T1000 (cell line): ENCODE measurements at regions not wholly inside any gene's neighbourhood (a gene's known extent, or its start where the extent isn't known, plus 50 kb on each side); places are given as distances from the start of the nearest gene placed in this dataset.
"Not testable (repeated sequence)": the region's sequence is repeated elsewhere in the genome, so short reads cannot be mapped to it uniquely, and the experiment has no call there.

Experiments
- DNase-seq: peaks from one replicate; lab custom pipeline; 2025; ENCODE audit warnings: mixed read lengths; lab: John Stamatoyannopoulos, UW

DNA sequence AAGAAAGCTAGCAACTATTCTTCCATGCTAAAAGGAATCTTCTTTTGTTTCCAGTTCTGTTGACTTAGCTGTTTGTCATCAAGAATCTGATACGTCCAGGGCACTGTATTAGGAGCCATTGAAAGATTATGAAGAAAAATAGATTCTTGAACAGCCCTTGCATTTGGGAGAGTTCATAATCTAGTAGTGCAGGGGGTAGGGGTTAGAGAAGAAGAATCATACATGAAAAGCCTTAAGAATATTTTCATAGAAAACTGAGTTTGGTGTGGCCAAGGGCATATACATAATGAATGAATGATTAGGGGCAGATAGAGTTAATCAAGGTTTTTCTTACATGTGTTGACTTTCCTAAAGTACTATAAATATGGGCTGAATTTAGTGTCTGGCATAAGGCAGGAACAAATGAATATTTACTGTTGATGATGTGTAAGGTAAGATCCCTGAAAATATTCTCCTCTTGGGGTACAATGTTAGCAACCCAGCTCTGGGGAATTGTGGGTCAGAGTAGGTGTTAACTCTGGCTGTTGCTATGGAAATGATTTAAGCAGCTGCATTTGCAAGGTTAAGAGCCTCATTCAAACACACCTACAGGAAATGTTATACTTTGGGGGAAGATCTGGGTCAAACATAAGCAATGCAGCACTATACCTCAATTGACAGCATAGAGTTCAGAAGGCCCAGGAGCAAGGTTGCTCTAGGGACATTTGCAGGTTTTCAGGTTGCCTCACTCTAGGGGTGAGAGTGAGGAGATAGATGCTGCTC lies 667.3 kb upstream of the CITED2 start:
- no peak for DNase-seq

DNA sequence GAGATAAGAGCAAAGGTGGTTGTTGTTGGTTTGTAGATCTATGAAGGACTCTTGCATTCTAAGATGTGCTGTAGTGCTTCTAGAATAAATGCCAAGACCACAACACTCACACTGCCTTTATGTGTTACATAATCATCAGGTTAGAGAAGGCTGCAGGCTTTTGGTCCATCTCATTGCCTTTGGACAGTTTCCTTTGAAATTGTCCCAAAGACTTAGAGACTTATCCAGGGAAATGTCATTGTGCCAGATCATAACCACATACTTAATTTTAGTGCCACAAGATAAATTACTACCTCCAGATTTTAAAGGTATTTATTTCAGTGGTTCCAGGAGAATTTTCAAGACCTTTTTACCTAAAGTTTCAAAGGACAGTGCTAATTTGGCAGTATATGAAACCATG lies 666.6 kb upstream of the CITED2 start:
- DNase-seq, result no peak

DNA sequence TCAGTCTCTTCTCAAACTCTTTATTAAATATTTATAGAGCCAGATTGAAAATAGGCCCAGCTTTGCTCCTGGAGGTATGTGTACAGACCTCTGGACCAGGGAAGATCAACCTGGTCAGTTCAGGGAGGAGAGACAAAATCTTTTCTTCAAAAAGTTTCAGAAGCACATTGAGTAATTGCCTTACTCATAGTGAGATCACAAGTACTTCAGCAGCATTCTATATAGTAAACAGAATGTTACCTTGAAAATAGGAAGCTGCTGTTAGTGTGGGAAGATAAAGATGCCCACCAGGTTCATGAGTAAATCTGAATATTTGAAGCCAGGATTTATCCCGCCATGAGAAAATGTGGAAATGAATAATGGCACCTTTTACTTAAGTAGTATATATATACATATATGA lies 665.9 kb upstream of the CITED2 start:
- DNase-seq, result no peak

DNA sequence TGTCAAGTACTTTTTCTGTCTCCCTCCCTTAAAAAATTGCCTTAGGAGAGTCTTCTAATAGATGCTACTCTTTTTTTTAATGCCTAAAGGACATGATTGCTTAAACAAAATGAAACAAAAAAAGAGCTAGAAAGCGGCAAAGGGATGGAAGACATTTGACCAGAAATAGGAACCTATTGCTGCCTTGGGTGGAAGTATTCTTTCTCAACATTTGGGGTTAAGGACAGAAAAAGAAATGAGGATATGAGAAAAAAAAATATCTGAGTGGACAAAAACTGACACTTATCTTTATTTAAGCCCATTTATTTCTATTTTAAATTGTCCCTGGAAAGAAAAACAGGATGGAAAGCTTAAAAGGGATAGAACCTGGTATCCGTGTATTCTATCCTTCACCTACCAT lies 664.9 kb upstream of the CITED2 start:
- no peak for DNase-seq

DNA sequence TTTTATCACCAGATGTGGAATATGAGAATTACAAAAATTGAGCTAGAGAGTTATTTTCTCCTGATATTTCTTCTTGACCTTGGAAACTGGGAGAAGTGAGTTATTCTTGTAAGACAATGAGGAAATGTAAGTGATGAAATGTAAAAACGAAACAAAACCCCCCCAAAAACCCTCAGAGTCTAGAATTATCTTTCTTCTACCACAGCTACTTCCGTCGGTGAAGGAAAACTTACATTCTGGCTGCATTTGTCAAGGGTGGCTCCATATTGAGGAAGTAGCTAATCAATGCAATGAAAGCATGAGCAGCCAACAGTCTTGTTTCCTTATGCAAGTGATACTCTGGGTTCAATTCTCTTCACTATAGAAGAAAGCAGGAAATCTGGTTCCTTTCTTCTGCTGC lies 661.7 kb upstream of the CITED2 start:
- DNase-seq, result no peak

DNA sequence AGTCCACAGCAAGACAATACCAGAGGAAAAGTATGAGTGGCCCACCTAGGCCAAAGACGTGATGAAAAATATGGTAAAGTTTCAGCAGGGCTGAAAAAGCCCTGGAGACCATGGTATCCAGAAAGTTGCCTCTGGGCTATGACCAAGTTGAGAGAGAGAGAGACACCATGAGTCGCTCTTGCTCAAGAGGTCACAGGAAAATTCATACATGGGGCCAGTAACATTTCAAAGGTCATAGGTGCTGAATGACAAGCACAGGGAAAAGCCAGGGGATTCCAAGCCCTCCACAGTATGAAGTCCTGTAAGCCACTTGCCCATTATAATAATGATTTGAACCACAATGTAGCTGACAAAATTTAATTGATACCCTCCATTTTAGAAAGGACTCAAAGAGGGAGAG lies 657.7 kb upstream of the CITED2 start:
- no peak for DNase-seq

DNA sequence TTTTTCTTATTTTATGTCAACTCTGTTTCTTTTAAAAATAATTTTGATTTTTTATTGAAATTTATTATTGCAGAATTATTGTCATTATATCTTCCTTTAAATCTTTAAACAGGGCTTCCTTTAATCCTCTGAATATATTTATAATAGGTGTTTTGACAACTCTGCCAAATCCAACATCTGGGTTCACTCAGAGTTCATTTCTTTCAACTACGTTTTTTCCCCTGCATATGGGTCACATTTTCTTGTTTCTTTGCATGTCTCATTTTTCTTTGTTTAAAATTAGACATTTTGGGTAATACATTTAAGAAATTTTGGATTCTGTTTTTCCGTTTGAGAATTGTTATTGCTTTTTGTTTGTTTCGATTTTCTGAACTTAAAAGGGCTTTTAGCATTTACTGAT lies 655.1 kb upstream of the CITED2 start:
- DNase-seq, result no peak

DNA sequence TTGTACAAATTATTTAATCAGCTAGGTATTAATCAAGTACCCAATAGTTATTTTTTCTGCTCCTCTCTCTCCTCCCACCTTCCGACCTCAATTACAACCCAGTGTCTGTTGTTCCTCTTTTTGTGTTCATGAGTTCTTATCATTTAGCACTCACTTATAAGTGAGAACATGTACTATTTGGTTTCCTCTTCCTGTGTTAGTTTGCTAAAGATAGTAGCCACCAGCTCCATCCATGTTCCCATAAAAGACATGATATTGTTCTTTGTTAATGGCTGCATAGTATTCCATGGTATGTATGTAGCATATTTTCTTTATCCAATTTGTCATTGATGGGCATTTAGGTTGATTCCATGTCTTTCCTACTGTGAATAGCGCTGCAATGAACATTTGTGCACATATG lies 652.8 kb upstream of the CITED2 start:
- DNase-seq, result no peak

DNA sequence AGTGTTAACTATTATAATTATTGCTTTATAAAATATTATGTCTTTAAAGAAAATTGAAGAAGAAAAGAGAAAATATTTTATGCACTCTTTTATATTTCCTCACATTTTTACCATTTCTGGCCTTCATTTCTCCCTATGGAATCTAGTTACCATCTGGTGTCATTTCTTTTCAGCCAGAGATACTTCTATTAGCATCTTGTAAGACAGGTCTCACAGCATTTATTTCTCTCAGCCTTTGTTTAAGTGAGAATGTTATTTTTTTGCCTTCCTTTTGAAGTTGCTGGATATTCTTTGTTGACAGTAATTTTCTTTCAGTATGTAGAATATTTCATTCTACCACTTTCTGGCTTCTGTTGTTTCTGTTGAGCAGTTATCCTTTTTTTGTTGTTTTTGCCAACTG lies 652.1 kb upstream of the CITED2 start:
- no peak for DNase-seq

DNA sequence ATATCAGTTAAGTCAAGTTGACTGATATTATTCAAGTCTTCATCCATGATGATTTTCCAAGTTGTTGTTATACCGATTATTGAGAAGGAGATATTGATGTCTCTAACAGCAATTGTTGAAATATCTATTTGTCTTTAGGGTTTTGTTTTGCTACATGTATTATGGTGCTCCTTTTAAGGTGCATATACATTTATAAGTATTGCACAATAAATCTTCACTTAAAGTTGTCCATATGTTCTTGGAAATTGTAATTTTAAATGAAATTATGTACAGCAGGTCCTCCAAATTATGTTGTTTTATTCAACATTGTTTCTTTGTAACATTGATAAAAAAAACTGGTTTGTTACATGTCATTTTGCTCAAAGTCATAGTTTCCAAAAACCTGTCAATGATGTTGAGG lies 650.7 kb upstream of the CITED2 start:
- DNase-seq, result no peak

DNA sequence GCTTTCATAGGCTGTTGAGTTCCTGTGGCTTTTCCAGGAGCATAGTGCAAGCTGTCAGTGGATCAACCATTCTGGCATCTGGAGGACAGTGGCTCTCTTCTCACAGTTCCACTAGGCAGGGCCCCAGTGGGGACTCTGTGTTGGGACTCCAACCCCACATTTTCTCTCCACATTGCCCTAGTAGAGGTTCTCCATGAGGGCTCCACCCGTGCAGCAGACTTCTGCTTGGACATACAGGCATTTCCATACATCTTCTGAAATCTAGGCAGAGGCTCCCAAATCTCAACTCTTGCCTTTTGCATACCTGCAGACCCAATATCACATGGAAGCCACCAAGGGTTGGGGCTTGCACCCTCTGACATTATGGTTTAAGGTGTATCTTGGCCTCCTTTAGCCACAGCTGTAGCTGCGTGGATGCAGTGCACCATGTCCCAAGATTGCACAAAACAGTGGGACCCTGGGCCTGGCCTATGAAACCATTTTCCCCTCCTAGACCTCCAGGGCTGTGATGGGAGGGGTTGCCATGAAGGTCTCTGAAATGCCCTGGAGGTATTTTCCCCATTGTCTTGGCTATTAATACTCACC lies 645.9 kb upstream of the CITED2 start:
- DNase-seq, result no peak

DNA sequence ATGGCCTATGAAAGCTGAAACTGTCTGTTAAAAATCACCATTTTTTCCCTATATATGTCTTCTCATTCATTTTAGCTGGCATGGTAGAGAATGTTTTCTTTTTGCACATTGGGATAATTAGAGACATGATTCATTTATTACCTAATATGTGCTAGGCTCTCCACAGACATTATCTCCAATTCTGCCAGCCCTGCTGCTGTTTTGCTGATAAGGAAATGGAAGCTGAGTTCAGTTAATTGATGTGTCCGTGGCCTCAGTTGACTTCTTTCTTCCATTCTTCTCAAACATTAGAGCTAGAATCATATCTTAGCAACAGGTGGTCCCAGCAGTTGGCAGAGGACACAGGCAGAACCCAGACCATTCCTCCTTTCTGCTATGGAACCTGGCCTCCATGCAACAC lies 644.1 kb upstream of the CITED2 start:
- no peak for DNase-seq

DNA sequence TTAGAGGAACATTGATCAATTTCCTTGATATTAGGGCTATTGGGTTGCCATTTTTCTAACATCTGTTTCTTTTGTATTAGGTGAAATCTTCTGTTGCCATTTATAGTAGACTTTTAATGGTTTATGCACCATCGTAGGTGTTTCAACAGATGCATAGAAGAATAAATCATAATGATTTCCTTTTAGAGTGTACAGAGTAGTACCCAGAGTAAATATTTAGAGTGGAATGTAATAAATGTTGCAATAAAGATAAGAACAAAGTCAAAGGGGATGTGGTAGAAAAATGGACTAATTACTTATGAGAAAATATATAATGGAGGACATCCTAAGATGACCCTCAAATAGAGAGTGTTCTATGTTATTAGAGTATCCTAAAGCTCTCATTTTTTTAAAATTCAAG lies 643.0 kb upstream of the CITED2 start:
- no peak for DNase-seq

DNA sequence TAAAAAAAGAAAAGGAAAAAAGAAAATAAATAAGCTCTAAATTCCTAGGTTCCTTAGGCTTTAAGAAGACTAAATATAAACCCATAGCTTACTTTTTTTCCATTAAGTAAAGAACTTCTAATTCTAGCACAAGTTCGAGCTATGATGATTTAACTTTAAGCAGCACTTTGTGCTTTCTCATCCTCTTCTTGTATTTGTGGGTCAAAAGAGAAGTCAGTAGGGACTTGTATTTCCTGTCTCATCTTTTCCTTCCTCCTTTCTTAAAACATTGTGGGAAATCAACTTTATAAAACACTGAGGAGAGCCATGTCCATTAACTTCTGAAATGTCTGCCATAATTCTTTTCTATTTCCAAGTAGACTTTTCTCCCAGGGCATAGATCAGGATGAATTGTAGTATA lies 637.7 kb upstream of the CITED2 start:
- DNase-seq, result no peak

DNA sequence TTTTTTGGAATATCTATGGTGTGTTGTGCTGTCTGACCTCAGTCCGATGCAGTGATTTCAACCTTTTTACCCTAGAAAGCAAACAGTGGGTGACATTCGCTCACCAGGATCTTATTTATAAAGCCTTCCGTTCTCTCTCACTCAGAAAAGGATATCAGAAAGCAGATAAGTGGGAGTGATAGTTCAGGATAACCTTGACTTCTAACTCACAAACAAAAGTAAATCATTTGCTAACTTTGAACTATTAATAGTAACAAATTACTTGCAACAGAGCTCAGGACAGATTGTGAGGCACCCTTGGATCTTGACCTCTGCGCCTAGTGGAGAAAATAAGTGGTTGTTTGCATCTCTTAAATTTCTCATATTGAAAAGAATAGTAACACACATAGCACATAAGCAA lies 637.1 kb upstream of the CITED2 start:
- no peak for DNase-seq

DNA sequence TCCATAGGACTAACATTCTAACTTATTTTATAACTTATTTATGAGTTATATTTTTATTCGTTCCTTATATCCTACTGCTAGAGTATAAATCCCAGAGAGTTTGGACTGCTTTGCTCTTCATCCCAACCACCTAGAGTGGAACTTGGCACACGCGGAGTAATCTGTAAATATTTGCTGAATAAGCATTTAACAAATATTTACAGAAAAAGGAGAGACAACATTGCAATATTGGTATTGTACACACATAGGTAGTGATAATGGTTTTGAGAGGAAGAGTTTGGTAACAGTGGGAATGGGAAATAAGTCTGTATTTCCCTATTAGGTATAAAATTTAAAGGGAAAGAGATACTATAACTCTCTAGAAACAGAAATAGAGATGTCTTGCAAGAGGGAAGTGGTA lies 634.8 kb upstream of the CITED2 start:
- no peak for DNase-seq

DNA sequence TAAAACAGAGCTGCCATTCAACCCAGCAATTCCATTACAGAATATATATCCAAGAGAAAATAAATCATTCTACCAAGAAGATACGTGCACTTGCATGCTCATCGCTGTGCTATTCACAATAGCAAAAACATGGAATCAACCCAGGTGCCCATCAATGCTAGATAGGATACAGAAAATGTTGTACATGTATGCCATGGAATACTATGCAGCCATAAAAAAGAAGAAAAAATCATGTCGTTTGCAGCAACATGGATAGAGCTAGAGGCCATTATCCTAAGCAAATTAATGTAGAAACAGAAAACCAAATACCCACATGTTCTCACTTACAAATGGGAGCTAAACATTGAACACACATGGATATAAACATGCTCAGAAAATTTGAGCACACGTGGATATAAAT lies 633.1 kb upstream of the CITED2 start:
- no peak for DNase-seq

DNA sequence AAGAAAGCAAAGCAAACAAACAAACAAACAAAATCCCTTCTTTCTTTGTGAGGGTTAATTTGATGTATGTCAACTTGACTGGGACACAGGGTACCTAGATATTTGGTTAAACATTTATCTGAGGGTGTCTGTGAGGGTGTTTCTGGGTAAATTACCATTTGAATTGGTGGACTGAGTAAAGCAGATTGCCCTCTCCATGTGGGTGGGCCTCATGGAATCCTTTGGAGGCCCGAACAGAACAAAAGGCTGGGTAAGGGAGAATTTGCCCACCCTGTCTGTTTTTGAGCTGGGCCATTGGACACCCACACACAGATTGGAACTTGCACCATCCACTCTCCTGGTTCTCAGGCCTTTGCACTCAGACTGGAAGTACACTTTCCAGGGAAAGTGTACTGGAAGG lies 628.8 kb upstream of the CITED2 start:
- DNase-seq, result no peak

DNA sequence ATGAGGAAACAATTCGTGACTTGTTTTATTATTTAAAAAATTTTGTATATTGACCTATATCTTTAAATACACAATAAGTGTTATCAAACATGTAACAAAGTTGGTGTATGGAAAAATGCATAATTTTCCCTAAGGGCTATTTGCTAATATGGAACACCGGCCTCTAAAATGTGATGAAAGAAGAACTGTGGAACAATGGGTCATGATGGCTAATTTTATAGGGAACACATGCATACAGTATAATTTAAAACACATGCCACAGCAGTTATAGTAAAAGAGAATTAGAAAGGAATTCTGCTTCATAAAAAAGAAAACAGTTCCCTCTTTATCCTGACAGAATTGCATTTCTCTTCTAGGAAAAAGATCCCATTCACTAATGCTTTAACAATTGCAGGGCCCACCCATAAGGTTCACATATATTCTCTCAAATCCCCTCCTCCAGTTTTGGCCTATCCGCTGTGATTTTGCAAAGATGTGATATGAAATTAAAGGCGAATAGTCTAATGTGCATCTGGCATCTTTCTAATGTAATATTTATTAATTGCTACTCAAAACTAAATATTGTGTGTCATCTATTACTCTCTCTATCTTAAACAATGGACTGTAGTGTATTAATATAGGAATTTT lies 628.1 kb upstream of the CITED2 start:
- DNase-seq, result no peak

DNA sequence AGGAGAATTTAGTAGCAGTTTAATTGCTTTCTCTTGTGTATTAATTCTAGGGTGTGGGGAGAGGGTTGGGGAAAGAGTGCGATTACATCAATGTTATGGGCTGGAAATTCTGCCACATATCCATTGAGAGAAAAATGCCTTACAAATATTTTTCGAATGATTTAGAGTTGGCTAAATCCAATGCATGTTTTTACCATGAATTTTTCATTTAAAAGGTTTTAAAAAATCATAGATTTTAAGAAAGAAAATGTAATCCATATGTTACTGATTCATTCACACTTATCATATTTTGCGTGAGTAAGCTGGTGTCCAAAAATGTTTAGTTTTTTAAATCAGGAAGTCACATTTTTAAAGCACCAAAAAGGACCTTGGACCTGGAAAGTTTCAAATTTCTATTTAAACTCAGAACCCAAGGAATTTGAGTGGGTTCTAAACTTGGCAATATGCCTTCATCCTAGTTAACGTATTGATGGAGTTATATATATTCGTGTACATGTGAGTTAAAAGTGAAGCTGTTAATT lies 627.4 kb upstream of the CITED2 start:
- DNase-seq, result no peak

DNA sequence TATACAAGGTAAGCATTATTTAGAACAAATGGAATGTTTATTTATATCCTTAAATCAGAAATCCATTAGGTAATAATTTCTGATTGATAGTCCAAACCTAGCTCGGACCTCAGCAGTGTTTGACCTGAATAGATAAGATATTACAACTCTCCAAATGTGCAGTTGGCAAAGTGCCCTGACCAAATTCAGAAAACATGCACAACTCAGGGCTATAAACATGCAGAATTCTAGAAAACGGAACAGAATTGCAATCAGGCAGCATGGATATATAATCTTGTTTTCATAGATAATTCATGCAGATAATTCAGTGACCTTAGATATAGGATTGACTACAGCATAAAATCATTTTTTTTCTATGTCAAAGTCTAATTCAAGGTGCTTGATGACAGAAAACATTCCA lies 626.6 kb upstream of the CITED2 start:
- no peak for DNase-seq

DNA sequence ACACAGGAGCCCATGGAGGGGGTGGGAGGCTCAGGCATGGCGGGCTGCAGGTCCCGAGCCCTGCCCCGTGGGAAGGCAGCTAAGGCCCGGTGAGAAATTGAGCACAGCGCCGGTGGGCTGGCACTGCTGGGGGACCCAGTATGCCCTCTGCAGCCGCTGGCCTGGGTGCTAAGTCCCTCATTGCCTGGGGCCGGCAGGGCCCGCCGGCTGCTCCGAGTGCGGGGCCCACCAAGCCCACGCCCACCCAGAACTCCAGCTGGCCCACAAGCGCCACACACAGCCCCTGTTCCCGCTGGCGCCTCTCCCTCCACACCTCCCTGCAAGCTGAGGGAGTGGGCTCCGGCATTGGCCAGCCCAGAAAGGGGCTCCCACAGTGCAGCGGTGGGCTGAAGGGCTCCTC lies 625.2 kb upstream of the CITED2 start:
- DNase-seq, result not testable (repeated sequence)

DNA sequence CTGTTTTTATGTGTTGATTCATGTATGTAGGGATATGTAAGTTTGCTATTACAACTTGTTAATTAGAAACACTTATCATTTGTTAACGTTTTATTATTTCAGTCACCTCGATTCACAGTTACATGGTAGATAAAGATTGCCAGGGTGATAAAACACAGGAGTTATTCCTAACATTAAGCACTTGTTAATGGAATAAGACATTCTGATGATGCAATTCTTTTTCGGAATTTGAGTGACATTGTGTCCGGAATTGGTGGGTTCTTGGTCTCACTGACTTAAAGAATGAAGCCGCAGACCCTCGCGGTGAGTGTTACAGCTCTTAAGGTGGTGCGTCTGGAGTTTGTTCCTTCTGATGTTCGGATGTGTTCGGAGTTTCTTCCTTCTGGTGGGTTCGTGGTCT lies 624.0 kb upstream of the CITED2 start:
- DNase-seq, result not testable (repeated sequence)
